Spleen (tissue), 11 donors: ENCODE measurements at regions not wholly inside any gene's neighbourhood (a gene's known extent, or its start where the extent isn't known, plus 50 kb on each side); places are given as distances from the start of the nearest gene placed in this dataset.
"Not testable (repeated sequence)": the region's sequence is repeated elsewhere in the genome, so short reads cannot be mapped to it uniquely, and the experiment has no call there.

ENCODE experiments used
- DNase-seq: peaks from one replicate; pipeline ENCODE4 v3.0.0-alpha.2; 2020
- H3K27ac ChIP-seq, 8 donors: fragments of 200-600 bp; sonication (generic) in 7 of 8; 1 replicate in 4 of 8; 2 replicates in 4 of 8; pipeline versions ENCODE4 v1.5.0 to v1.8.0; 2016 to 2021; ENCODE audit warnings: inconsistent platforms in 4 of 8, mild to moderate bottlenecking in 4 of 8, moderate library complexity in 1 of 8
- H3K27me3 ChIP-seq, 7 donors: fragments of 200-600 bp; sonication (generic) in 6 of 7; replicated peaks in 1 of 7; 1 replicate in 4 of 7; 2 replicates in 3 of 7; pipeline versions ENCODE4 v1.5.0 to v1.8.0; 2016 to 2021; ENCODE audit warnings: inconsistent platforms in 3 of 7, mild to moderate bottlenecking in 1 of 7
- H3K36me3 ChIP-seq, 6 donors: fragments of 200-600 bp; sonication (generic) in 5 of 6; 1 replicate in 4 of 6; 2 replicates in 2 of 6; pipeline versions ENCODE4 v1.5.0 to v1.8.0; 2016 to 2021; ENCODE audit warnings: inconsistent platforms in 2 of 6
- H3K4me1 ChIP-seq, 6 donors: fragments of 200-600 bp; sonication (generic) in 5 of 6; 1 replicate in 3 of 6; 2 replicates in 3 of 6; pipeline versions ENCODE4 v1.5.0 to v1.8.0; 2016 to 2021; ENCODE audit warnings: inconsistent platforms in 3 of 6
- H3K4me3 ChIP-seq, 8 donors: fragments of 200-600 bp; sonication (generic) in 7 of 8; 1 replicate in 4 of 8; 2 replicates in 4 of 8; pipeline versions ENCODE4 v1.5.0 to v1.8.0; 2016 to 2021; ENCODE audit warnings: inconsistent platforms in 4 of 8, mild to moderate bottlenecking in 4 of 8, moderate library complexity in 2 of 8
- H3K9me3 ChIP-seq, 8 donors: fragments of 200-600 bp; sonication (generic) in 7 of 8; 1 replicate in 4 of 8; 2 replicates in 4 of 8; pipeline versions ENCODE4 v1.5.0 to v1.8.0; 2016 to 2021; ENCODE audit warnings: inconsistent platforms in 4 of 8
- CTCF ChIP-seq, 11 experiments: fragments of 200-600 bp in 7 of 11; fragments of 450-650 bp in 4 of 11; sonication (generic) in 4 of 11; IDR thresholded peaks in 8 of 11; conservative IDR thresholded peaks in 3 of 11; 1 replicate in 7 of 11; 2 replicates in 4 of 11; pipeline versions ENCODE4 v1.4.0 to v1.8.0; 2016 to 2021; ENCODE audit warnings: antibody characterized with exemption in 11 of 11, inconsistent platforms in 4 of 11, mild to moderate bottlenecking in 1 of 11
- POLR2A ChIP-seq, 3 donors: fragments of 450-650 bp; IDR thresholded peaks; one replicate each; pipeline ENCODE4 v1.5.1; 2017; ENCODE audit warnings: antibody characterized with exemption in 3 of 3, mild to moderate bottlenecking in 1 of 3
- POLR2AphosphoS5 ChIP-seq, 3 donors: sonication (generic); formaldehyde crosslinking; IDR thresholded peaks; one replicate each; pipeline ENCODE4 v1.5.1; 2017; ENCODE audit warnings: antibody characterized with exemption in 3 of 3
- WGBS, 5 donors: extraction: QIAGEN DNeasy Blood & Tissue Kit in 3 of 5; methylation state at CpG; one replicate each; pipeline versions ENCODE4 v1.1.5 to v1.1.7; 2013 to 2018; 5-methylcytosine and 5-hydroxymethylcytosine counted together
- intact Hi-C: fragments of 100-400 bp; cut with DNase I; formaldehyde crosslinking; loops from one replicate; pipeline ENCODE4 v1.15.0; 2023; ENCODE audit warnings: low total_unique reads
- donor health status: healthy with polysubstance abuse.
- donor health status: DM: no; HTN: no; CAD: no; lungs with moderate emphysema.
- donor health status: DM: no; HTN: no; CAD: no.
- donor health status: Bipolar disorder and iron deficiency.
- donor health status: healthy.
- donor health status: DM: no; HTN: no; CAD: no.
- donor health status: DM: yes; HTN: yes; CAD: no.

- peaks cover 0 to 13% (median 0%) of the 10 kb centered on the region in 8 donors for H3K9me3 ChIP-seq
- no peaks in the 10 kb centered on the region for H3K27me3 ChIP-seq
- WGBS, 5 donors = 77 to 93% (median 84%) methylated on average over 5 of the region's 5 CpGs
- no peak for DNase-seq
- no peaks in the 10 kb centered on the region for H3K36me3 ChIP-seq
- no peaks in the 10 kb centered on the region for H3K4me1 ChIP-seq
- intact Hi-C loops = no loop called here
- no peak overlapping the region for H3K27ac ChIP-seq
- TF ChIP-seq POLR2A (IDR thresholded peaks at IDR 0.05) = no peak
- no peak overlapping the region for H3K4me3 ChIP-seq
Observed at GRCh38 chr4:131584587-131584986, 1564.5 kb upstream of the PCDH10 start.

GRCh38 chr4:131595140-131595539 lies 1554.0 kb upstream of the PCDH10 start:
- WGBS, 5 donors = 91 to 97% (median 94%) methylated on average over 2 of the region's 2 CpGs
- Histone ChIP-seq H3K4me3 (no peak overlapping the region), H3K36me3 (no peaks in the 10 kb centered on the region), H3K27ac (no peak overlapping the region), H3K4me1 (no peaks in the 10 kb centered on the region), H3K9me3 (peaks cover 0 to 9% (median 0%) of the 10 kb centered on the region in 8 donors), H3K27me3 (no peaks in the 10 kb centered on the region)
- intact Hi-C loops = no loop called here
- no peak for DNase-seq
- no peak for TF ChIP-seq CTCF (IDR thresholded peaks at IDR 0.05 in 8 of 11, conservative IDR thresholded peaks at IDR 0.05 in 3 of 11)
- no peak for TF ChIP-seq POLR2A (IDR thresholded peaks at IDR 0.05)
- no peak for TF ChIP-seq POLR2AphosphoS5 (IDR thresholded peaks at IDR 0.05)

- no peaks in the 10 kb centered on the region for H3K36me3 ChIP-seq
- WGBS, 5 donors = 2 to 80% (median 30%) methylated on average over 1 of the region's 1 CpG
- TF ChIP-seq POLR2A (IDR thresholded peaks at IDR 0.05) (no peak), CTCF (IDR thresholded peaks at IDR 0.05 in 8 of 11, conservative IDR thresholded peaks at IDR 0.05 in 3 of 11) (no peak), POLR2AphosphoS5 (IDR thresholded peaks at IDR 0.05) (no peak)
- H3K27me3 ChIP-seq = no peaks in the 10 kb centered on the region
- intact Hi-C loops = no loop called here
- no peaks in the 10 kb centered on the region for H3K9me3 ChIP-seq
- DNase-seq = no peak
- H3K4me1 ChIP-seq = no peaks in the 10 kb centered on the region
- no peak overlapping the region for H3K27ac ChIP-seq
- no peak overlapping the region for H3K4me3 ChIP-seq
Observed at GRCh38 chr4:131603705-131604104, 1545.4 kb upstream of the PCDH10 start.

- Histone ChIP-seq H3K27me3 (no peaks in the 10 kb centered on the region), H3K4me1 (no peaks in the 10 kb centered on the region)
Observed at GRCh38 chr4:131609039-131609438, 1540.1 kb upstream of the PCDH10 start.

GRCh38 chr4:131610517-131610916 lies 1538.6 kb upstream of the PCDH10 start:
- DNase-seq, intact Hi-C loops, H3K27me3 ChIP-seq, H3K4me3 ChIP-seq, H3K4me1 ChIP-seq, H3K9me3 ChIP-seq, H3K27ac ChIP-seq, H3K36me3 ChIP-seq: not testable (repeated sequence)
- WGBS, 5 donors = 48 to 82% (median 78%) methylated on average over 1 of the region's 1 CpG

More at GRCh38 chr4:131609039-131609438, 1540.1 kb upstream of the PCDH10 start:
- Histone ChIP-seq H3K4me3 (no peak overlapping the region), H3K36me3 (no peaks in the 10 kb centered on the region), H3K27ac (no peak overlapping the region), H3K9me3 (no peaks in the 10 kb centered on the region)
- TF ChIP-seq POLR2A (IDR thresholded peaks at IDR 0.05) (no peak), CTCF (IDR thresholded peaks at IDR 0.05 in 8 of 11, conservative IDR thresholded peaks at IDR 0.05 in 3 of 11) (no peak), POLR2AphosphoS5 (IDR thresholded peaks at IDR 0.05) (no peak)
- DNase-seq = no peak
- intact Hi-C loops = no loop called here
